MM.1S (cell line): ENCODE measurements at regions not wholly inside any gene's neighbourhood (a gene's known extent, or its start where the extent isn't known, plus 50 kb on each side); places are given as distances from the start of the nearest gene placed in this dataset.
"Not testable (repeated sequence)": the region's sequence is repeated elsewhere in the genome, so short reads cannot be mapped to it uniquely, and the experiment has no call there.

Experiments used
- CTCF ChIP-seq: fragments of 300-600 bp; sonication (generic); IDR thresholded peaks from 2 replicates; pipeline ENCODE4 v1.5.1; 2016; ENCODE audit warnings: antibody characterized with exemption, low read length, mixed read lengths
- EZH2 ChIP-seq: fragments of 300-600 bp; sonication (generic); optimal IDR thresholded peaks from 2 replicates; pipeline ENCODE3; 2017; ENCODE audit warnings: low read depth, mild to moderate bottlenecking, antibody characterized with exemption, low read length, mixed read lengths
- EZH2phosphoT487 ChIP-seq: fragments of 300-600 bp; sonication (generic); IDR thresholded peaks from 2 replicates; pipeline ENCODE4 v1.6.1; 2018; ENCODE audit warnings: antibody characterized with exemption, low read length

GRCh38 chr5:34378498-34378897, 277.6 kb upstream of the RAI14 start:
- TF ChIP-seq CTCF, EZH2, EZH2phosphoT487: not testable (repeated sequence)
